ENCODE measurements at regions not wholly inside any gene's neighbourhood (a gene's known extent, or its start where the extent isn't known, plus 50 kb on each side); places are given as distances from the start of the nearest gene placed in this dataset.

DNA sequence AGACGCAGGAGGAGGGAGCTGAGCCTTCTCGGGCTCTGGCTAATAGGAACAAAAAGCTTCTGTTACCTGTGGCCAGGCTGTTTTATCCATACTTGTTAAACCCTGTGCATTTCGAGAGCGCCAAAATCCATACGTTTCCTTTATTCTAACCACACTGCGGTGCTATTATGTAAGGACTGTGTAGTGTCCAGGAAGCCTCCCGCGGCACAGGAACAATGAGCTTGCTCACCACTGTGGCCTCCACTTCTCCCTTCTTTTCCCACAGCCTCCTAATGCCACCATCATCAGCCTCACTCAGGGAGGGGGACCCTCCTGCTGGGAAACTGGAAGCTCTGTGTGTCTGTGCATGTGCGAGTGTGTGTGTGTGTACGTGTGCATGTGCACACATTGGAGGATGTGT, 268.5 kb downstream of the HAUS1 start:
- H3K9me3 Mint-ChIP-seq: no peaks in the 10 kb centered on the region
- H3K4me1 Mint-ChIP-seq: peaks cover 3% of the 10 kb centered on the region
- Histone ChIP-seq H3K4me1 (ENCODE audit: control insufficient read depth, insufficient read depth, low read length) (no peaks in the 10 kb centered on the region), H3K9me3 (ENCODE audit: control insufficient read depth, low read length) (no peaks in the 10 kb centered on the region), H3K36me3 (ENCODE audit: control insufficient read depth, insufficient read depth, low read length) (no peaks in the 10 kb centered on the region), H3K9ac (ENCODE audit: extremely low read depth, low read length, poor library complexity, severe bottlenecking) (no peak overlapping the region), H3K27me3 (ENCODE audit: control insufficient read depth, insufficient read depth, low read length, poor library complexity, severe bottlenecking) (no peaks in the 10 kb centered on the region), H3K4me3 (ENCODE audit: low read length) (no peak overlapping the region), H3K27ac (ENCODE audit: low read depth, low read length) (no peak overlapping the region)
- no peaks in the 10 kb centered on the region for H3K36me3 Mint-ChIP-seq (ENCODE audit: low read depth)
- no peak for DNase-seq
- H3K27ac Mint-ChIP-seq: no peak overlapping the region
- H3K4me3 Mint-ChIP-seq: no peak overlapping the region
- WGBS, 2 experiments (ENCODE audit: insufficient coverage in 1 of 2, insufficient read length in 1 of 2): 97 to 98% methylated on average over 5 to 10 of the region's 10 CpGs
- no peak for TF ChIP-seq CTCF (conservative IDR thresholded peaks at IDR 0.05)
- H3K27me3 Mint-ChIP-seq (ENCODE audit: insufficient read depth): no peaks in the 10 kb centered on the region

GRCh38 chr18:46373131-46373530, 268.9 kb downstream of the HAUS1 start:
- H3K27ac Mint-ChIP-seq: no peak overlapping the region
- no peaks in the 10 kb centered on the region for H3K9me3 Mint-ChIP-seq
- H3K4me1 Mint-ChIP-seq: peaks cover 3% of the 10 kb centered on the region
- H3K4me1 ChIP-seq (ENCODE audit: control insufficient read depth, insufficient read depth, low read length): no peaks in the 10 kb centered on the region
- no peaks in the 10 kb centered on the region for H3K36me3 ChIP-seq (ENCODE audit: control insufficient read depth, insufficient read depth, low read length)
- no peak overlapping the region for H3K4me3 ChIP-seq (ENCODE audit: low read length)
- no peak for TF ChIP-seq CTCF (conservative IDR thresholded peaks at IDR 0.05)
- H3K27me3 Mint-ChIP-seq (ENCODE audit: insufficient read depth): no peaks in the 10 kb centered on the region
- no peaks in the 10 kb centered on the region for H3K36me3 Mint-ChIP-seq (ENCODE audit: low read depth)
- H3K4me3 Mint-ChIP-seq: no peak overlapping the region
- peak overlapping the region; percentile 83 for H3K27ac ChIP-seq (ENCODE audit: low read depth, low read length)
- WGBS, 2 experiments (ENCODE audit: insufficient coverage in 1 of 2, insufficient read length in 1 of 2): 85 to 86% methylated on average over 1 to 2 of the region's 2 CpGs
- no peaks in the 10 kb centered on the region for H3K27me3 ChIP-seq (ENCODE audit: control insufficient read depth, insufficient read depth, low read length, poor library complexity, severe bottlenecking)
- no peak for DNase-seq
- H3K9ac ChIP-seq (ENCODE audit: extremely low read depth, low read length, poor library complexity, severe bottlenecking): no peak overlapping the region
- no peaks in the 10 kb centered on the region for H3K9me3 ChIP-seq (ENCODE audit: control insufficient read depth, low read length)

- Mint-ChIP-seq H3K27ac (no peak overlapping the region), H3K36me3 (ENCODE audit: low read depth) (no peaks in the 10 kb centered on the region), H3K9me3 (no peaks in the 10 kb centered on the region), H3K4me1 (peaks cover 3% of the 10 kb centered on the region), H3K27me3 (ENCODE audit: insufficient read depth) (no peaks in the 10 kb centered on the region), H3K4me3 (no peak overlapping the region)
- H3K27ac ChIP-seq (ENCODE audit: low read depth, low read length): peak overlapping the region; percentile 83
- H3K36me3 ChIP-seq (ENCODE audit: control insufficient read depth, insufficient read depth, low read length): no peaks in the 10 kb centered on the region
- WGBS, 2 experiments (ENCODE audit: insufficient coverage in 1 of 2, insufficient read length in 1 of 2): 84% methylated on average over 7 of the region's 7 CpGs; no CpG with 5 or more reads in 1 of the 2 experiments
- no peaks in the 10 kb centered on the region for H3K9me3 ChIP-seq (ENCODE audit: control insufficient read depth, low read length)
- H3K27me3 ChIP-seq (ENCODE audit: control insufficient read depth, insufficient read depth, low read length, poor library complexity, severe bottlenecking): no peaks in the 10 kb centered on the region
- peak; percentile 63 for DNase-seq
- H3K4me3 ChIP-seq (ENCODE audit: low read length): no peak overlapping the region
- TF ChIP-seq CTCF (conservative IDR thresholded peaks at IDR 0.05): peak; percentile 29
- H3K9ac ChIP-seq (ENCODE audit: extremely low read depth, low read length, poor library complexity, severe bottlenecking): no peak overlapping the region
- H3K4me1 ChIP-seq (ENCODE audit: control insufficient read depth, insufficient read depth, low read length): no peaks in the 10 kb centered on the region
Observed at GRCh38 chr18:46373791-46374190, 269.6 kb downstream of the HAUS1 start.
